AG08396 (cell line): ENCODE measurements at regions not wholly inside any gene's neighbourhood (a gene's known extent, or its start where the extent isn't known, plus 50 kb on each side); places are given as distances from the start of the nearest gene placed in this dataset.
"Not testable (repeated sequence)": the region's sequence is repeated elsewhere in the genome, so short reads cannot be mapped to it uniquely, and the experiment has no call there.

Experiments
- DNase-seq: peaks from one replicate; pipeline ENCODE4 v3.0.0; 2012; ENCODE audit warnings: low spot score, mixed read lengths

GRCh38 chr6:150456466-150456865 lies 87.7 kb downstream of the IYD start:
- DNase-seq, result no peak

DNA sequence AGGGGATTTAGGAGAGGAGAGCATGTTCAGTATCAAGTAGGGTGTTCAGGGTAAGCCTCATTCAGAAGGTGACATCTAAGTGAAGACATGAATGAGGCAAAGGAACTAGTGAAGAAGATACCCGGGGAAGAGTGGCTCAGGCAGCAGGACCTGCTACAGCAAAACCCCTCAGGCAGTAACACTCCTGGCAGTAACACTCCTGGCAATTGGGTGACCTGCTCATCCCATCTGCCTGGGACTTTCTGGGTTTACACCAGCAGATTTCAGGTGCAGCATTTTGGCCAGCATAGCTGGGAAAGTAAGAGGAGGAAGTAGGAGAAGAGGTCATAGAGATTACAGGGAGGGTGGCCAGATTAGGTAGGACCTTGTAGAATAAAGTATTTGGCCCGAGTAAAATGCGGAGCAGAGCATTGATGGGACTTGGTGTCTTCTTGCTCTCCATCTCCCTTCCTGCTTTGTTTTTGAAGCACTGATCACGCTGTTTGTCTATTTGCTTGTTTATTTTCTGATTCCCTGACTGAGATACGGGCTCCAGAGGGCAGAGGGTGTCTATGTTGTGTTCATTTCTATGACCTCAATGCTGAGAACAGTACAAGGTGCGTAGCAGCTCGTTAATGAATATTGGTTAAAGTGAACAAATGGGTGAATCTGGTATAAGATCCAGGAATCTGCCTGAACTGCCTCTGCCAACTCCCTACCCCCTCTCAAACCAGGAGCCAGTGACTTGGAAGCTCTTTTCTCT lies 88.3 kb downstream of the IYD start:
- no peak for DNase-seq

DNA sequence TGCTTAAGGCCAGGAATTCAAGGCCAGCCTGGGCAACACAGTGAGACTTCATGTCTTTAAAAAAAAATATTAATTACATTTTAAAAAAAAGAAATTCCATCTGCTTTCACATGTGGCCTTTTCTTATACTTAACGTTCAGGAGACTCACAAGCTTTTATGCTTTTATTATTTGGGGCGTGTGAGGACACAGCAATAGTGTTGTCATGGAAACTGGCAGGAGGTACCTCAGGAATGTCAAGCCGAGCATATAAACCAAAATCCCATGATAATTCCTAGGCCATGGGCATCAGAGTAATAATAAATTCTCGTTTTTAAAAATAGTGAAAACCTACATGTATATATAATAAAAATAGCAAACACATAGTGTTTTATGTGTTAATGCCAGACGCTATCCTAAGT lies 89.8 kb downstream of the IYD start:
- DNase-seq, result no peak

DNA sequence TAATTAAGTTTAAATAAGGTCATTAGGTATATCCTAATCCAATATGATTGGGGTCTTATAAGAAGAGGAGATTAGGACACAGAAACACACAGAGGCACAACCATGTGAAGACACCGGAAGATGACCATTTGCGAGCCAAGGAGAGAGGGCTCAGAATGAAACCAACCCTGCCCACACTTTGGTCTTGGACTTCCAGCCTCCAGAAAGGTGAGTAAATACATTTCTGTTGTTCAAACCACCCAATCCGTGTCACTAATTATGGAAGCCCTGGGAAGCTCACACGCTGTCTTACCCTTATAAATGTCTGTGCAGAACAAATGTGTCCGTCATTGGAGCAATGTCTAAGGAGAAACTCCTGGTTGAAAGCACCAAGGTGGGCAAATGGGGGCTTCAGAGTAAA lies 95.0 kb downstream of the IYD start:
- DNase-seq, result no peak

- DNase-seq, result no peak
These were observed 96.2 kb downstream of the IYD start for GRCh38 chr6:150464966-150465365.

GRCh38 chr6:150465610-150466009 lies 96.8 kb downstream of the IYD start:
- no peak for DNase-seq

DNA sequence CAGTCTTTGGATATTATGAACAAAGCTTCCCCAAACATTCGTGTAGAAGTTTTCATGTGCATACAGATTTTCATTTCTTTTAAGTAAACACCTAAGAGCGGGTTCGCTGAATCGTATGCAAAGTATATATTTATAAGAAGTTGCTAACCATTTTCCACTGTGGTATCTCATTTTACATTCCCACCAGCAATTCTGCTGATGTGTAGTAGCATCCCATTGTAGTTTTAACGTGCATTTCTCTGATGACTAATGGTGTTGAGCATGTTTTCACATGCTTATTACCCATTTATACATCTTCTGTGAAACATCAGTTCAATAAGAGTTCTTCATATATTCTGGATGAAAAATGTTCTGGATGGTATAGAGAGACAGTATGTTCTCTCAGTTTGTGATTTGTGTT lies 97.4 kb downstream of the IYD start:
- no peak for DNase-seq

DNA sequence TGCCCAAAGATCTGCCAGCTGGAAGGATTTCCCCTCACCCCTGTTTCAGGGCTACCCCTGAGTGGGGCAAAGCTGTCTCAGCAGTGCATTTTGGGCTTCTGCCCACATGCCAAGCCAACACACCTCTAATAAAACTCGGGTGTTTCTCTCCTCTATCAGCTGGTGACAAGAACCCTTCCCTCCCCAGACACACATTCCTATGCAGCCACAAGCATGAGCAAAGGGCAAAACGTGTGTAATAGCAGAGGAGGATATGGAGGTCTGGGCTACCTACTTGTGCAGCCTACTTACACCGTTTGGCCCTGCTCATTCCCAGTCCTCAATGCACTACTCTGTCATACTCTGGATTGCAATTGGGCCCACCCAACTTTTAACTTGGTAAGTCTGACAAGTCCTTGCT lies 101.3 kb downstream of the IYD start:
- DNase-seq, result no peak

- DNase-seq, result no peak
These were observed 102.3 kb downstream of the IYD start for GRCh38 chr6:150470960-150471665.

DNA sequence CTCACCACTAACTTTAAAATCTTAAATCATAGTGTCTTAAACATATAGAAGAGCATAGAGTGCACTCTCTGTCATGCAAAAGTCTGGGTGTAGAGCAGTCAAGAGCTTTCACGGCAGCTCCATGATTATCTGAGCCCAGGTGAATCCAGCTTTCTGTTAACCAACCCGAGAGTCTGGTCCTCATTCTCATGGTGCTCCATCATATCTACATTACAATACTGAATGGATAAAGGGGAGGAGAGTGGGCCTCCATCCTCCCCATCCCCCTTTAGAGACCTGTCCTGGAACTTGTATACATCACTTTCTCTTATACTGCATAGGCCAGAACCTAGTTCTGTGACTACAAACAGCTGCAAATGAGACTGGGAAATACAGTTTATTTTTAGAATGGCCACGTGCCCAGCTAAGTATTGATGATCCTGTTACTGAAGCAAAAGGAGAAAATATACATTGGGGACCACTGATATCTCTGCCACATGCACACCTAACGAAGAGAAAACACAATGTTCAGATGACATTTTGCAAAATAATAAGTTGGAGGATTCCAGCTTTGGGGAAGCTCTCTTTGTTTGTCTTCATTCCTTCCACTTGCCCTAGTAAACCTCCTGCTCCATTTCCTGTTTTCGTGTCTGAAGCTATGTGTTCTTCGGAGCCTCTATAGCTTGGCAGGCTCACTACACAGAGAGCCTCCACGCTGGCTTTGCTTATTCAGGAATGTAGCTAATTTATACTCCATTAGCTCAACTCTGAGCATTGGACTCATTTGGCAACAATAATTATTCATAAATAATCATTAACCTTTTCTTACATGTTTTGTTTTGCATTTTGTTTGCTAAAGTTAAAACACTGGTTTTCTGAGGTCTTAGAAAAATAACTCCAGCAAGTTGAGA lies 110.1 kb downstream of the IYD start:
- no peak for DNase-seq

DNA sequence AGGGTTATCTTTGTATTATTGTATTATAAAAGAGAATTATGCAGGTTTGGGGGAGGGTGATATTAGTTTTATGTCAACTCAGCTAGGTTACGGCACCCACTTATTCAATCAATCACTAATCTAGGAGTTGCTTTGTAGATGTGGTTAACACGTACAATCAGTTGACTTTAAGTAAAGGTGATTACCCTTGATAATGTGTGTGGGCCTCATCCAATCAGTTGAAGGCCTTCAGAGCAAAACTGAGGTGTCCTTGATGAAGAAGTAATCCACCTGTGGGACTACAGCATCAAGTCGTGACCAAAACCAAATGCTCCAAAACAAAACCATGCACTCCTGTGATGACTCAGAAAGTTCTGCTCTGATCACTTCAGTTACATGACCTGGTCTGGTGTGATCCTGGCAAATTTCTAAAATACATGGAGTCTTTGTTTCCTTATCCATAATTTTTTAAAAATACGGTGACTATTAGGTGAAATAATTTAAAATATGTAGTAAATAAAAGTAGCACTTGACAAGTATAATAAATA lies 114.1 kb downstream of the IYD start:
- no peak for DNase-seq

GRCh38 chr6:150485161-150485958 lies 114.3 kb upstream of the PLEKHG1 start:
- no peak for DNase-seq

- no peak for DNase-seq
These were observed 113.6 kb upstream of the PLEKHG1 start for GRCh38 chr6:150486048-150486447.

- no peak for DNase-seq
These were observed 109.1 kb upstream of the PLEKHG1 start for GRCh38 chr6:150490586-150490985.

DNA sequence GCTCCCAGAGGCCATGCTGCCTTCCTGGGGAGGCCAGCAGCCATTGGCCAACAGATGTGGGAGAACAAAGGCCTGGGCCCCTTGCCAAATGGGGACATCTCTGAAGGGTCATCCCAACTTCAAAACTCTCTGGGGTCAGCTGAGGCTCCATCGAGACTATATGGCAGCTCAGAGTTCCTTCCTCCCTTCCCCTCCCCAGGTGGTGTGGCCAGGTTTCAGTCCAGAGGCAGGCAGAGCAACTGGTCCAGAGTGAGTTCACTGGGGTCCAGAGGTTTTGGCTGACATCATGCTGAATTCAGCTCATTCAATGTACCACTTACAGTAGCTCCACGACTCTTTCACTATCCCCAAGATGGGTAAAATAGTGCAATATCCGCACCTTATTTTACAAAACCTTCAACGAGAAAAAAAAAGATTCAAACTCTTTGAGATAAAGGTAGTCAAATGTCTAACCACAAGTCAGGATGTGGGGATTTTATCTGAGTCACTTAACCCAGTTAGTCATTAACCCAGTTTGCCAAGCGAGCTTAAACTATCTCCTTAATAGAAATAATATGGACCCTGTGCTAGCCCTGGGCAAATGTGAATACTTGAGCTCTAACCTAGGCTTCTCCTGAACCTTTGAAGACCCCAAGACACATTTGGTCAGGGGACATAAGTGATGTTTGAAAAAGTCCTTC lies 108.4 kb upstream of the PLEKHG1 start:
- DNase-seq, result no peak

- no peak for DNase-seq
These were observed 107.9 kb upstream of the PLEKHG1 start for GRCh38 chr6:150491811-150492172.

GRCh38 chr6:150492507-150492906 lies 107.2 kb upstream of the PLEKHG1 start:
- no peak for DNase-seq

DNA sequence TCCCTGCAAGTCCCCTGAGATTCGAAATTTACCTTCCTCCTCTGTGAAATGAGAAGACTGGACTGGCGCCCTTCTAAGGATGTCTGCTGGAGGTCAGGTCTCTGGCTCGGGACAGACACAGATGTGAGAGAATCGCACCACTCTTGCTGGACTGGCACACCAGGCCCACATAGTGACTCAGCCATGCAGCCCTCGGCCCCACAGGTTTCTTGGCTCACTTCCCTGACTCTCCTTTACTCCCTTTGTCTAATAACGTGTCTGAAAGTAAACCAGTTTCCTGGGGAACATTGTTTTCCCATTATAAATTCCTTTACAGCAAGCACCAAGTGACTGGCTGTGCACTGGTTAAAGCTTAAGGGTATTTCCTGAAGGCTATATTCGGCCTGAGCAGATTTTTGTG lies 106.7 kb upstream of the PLEKHG1 start:
- no peak for DNase-seq

DNA sequence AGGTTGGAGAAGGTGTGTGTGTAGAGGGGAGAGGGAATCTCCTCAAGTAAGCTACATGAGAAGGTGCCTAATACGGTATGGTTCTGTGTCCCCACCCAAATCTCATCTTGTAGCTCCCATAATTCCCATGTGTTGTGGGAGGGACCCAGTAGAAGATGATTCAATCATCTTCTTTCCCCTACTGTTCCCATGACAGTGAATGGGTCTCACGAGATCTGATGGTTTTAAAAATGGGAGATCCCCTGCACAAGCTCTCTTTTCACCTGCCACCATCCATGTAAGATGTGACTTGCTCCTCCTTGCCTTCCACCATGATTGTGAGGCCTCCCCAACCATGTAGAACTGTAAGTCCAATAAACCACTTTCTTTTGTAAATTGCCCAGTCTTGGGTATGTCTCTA lies 106.1 kb upstream of the PLEKHG1 start:
- not testable (repeated sequence) for DNase-seq

GRCh38 chr6:150494241-150494640 lies 105.4 kb upstream of the PLEKHG1 start:
- no peak for DNase-seq

DNA sequence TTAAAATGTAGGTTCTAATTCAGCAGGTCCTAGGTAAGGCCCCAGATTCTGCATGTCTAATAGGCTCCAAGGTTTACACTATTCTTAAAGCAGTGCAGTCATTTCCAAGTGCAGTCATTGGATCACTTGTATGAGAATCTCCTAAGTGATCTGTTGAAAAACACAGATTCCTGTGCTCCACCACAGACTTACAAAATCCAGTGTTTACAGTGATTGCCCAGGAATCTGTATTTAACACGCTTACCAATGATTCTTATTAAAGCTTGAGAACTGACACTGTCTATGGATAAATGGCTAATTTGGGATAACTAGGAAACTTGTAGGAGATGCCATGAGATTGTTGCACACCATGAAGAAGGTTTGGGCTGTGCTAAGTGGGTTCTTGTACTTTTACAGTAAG lies 104.6 kb upstream of the PLEKHG1 start:
- DNase-seq, result no peak
